ENCODE measurements at regions not wholly inside any gene's neighbourhood (a gene's known extent, or its start where the extent isn't known, plus 50 kb on each side); places are given as distances from the start of the nearest gene placed in this dataset.
"Not testable (repeated sequence)": the region's sequence is repeated elsewhere in the genome, so short reads cannot be mapped to it uniquely, and the experiment has no call there.

DNA sequence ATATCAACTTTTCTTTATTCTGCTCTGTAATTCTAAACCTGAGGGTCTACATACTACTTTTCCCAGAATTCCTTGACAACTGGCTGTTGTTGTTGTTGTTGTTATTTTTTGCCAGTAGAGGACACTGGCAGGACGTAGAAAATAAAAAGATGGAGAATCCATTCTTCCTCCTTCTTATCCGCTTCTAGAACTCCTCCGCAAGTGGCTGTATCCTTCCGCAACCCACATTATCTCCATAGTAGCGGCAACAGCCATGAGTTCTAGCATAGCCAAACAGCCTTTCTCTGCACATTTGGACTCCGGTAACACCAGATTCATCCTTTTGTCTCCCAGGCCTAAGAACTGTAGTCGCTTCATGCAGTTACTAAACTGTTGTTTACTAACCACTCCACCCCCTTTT, 91.1 kb upstream of the CACHD1 start:
- in situ Hi-C loops (cut with HindIII; ENCODE audit: low pct_unique_long_range_greater_than_20kb, low sequenced_read_pairs), result no loop called here
- peak in 1 of 2 experiments; percentile 30 for DNase-seq (ENCODE audit: low read depth in 1 of 2, low spot score in 1 of 2)
- TF ChIP-seq JUND (IDR thresholded peaks at IDR 0.05; ENCODE audit: low read depth), result no peak

DNA sequence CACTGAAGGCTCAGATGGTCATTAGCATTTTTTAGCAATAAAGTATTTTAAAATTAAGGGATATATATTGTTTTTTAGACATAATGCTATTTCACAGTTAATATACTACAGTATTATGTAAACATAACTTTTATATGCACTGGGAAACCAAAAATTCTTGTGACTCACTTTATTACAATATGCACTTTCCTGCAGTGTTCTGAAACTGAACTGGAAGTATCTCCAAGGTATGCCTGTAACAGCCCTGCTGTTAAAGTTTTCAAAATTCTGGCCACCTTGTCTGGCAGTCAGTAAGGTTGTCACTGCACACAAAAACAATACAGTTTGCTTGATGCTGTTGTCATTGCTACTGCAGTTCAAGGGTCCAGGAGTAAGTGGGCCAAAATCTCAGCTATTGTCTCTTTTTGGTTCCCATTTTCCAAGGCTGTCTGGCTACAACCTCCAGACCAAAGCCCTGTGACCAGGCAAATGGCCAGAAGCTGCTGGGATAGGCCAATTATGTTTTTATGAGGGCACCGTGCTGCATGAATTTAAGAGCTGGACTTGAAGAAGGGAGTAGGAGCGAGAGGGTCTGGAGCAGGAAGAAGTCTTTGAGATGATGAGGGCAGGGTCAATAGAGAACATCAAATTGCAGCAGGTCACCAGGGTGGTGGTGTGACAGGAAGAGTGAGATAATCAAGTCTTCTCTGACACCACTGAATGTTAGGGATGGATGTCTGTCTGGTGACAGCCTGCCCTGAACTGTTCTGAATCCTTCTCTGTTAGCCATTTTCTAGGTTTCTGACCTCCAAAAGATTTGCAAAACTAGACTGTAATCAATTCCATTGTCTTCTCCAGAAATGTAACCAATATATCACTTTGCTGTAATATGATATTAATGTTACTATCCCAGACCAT, 82.3 kb upstream of the CACHD1 start:
- DNase-seq (ENCODE audit: low read depth in 1 of 2, low spot score in 1 of 2), result no peak
- in situ Hi-C loops (cut with HindIII; ENCODE audit: low pct_unique_long_range_greater_than_20kb, low sequenced_read_pairs), result no loop called here
- no peak for TF ChIP-seq JUND (IDR thresholded peaks at IDR 0.05; ENCODE audit: low read depth)

DNA sequence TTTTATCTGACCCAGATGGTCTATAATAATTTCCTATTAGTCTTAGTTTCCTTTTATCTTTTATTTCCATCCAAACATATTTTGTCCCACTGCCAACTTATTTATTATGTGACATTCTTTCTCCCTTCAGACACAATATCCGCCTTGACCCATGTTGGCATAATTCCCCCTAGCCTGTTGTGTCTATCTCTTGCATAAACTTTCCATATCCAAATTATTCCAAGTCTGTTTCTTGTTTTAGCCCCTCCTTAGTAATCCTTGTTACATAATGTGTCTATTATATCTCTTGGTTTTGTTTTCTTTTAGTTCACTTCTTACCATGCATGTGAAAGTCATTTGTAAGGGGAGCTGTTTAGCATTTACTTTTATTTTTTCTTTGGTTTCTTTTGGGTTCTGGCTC, 81.6 kb upstream of the CACHD1 start:
- DNase-seq (ENCODE audit: low read depth in 1 of 2, low spot score in 1 of 2), result no peak
- TF ChIP-seq JUND (IDR thresholded peaks at IDR 0.05; ENCODE audit: low read depth), result no peak
- in situ Hi-C loops (cut with HindIII; ENCODE audit: low pct_unique_long_range_greater_than_20kb, low sequenced_read_pairs), result no loop called here

DNA sequence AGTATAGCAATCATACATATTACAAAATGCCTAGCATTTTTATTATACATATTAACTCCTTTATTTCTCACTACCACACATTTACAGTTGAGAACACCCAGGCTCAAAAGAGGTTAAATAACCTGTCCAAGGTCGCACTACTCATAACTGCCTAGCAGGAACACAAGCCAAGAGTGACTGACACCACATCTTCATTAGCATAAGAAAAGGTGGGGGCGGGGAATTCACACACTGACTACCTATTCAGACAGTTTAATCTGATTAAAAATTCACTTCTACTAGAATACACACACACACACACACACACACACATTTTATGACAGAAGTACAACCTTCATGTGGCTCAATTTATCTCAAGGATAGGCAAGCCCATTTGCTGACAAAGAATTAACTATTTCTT, 77.8 kb upstream of the CACHD1 start:
- in situ Hi-C loops (cut with HindIII; ENCODE audit: low pct_unique_long_range_greater_than_20kb, low sequenced_read_pairs), result no loop called here
- peak in 1 of 2 experiments; percentile 34 for DNase-seq (ENCODE audit: low read depth in 1 of 2, low spot score in 1 of 2)

DNA sequence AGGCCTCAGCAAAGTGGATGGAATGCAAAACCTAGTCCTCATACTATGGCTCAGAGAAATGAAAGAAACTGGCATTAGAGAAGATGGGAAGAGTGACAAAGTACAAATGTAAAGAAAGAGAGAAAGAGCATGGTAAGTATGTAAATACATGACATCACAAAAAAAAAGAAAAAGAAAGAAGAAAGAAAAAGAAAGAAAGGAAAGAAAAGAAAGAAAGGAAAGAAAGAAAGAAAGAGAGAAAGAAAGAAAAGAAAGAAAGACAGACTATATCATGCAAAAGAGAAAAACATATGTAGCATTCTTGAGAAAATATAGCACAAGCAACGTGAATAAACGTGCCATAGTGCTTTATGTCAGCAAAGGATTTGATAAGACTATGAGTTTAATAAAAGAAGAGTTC, 76.1 kb upstream of the CACHD1 start:
- no peak for TF ChIP-seq JUND (IDR thresholded peaks at IDR 0.05; ENCODE audit: low read depth)
- in situ Hi-C loops (cut with HindIII; ENCODE audit: low pct_unique_long_range_greater_than_20kb, low sequenced_read_pairs), result no loop called here
- DNase-seq (ENCODE audit: low read depth in 1 of 2, low spot score in 1 of 2), result no peak

More for the DNA sequence above, 77.8 kb upstream of the CACHD1 start:
- no peak for TF ChIP-seq JUND (IDR thresholded peaks at IDR 0.05; ENCODE audit: low read depth)

DNA sequence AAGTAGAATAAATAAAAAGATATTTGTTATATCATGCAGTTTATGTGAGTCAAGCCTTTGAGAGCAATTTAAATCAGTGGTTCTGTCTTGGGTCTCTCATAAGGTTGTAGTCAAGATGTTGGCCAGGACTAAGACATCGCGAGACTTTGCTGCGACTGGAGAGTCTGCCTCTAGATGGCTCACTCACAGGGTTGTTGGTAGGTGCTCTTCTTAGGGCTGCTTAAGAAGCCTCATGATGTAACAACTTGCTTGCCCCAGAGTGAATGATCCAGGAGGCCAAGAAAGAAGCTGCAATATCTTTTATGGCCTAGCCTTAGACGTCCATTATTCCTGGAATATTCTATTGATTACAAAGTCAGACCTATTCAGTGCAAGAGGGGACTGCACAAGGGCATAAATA, 73.1 kb upstream of the CACHD1 start:
- peak in 1 of 2 experiments; percentile 28 for DNase-seq (ENCODE audit: low read depth in 1 of 2, low spot score in 1 of 2)
- in situ Hi-C loops (cut with HindIII; ENCODE audit: low pct_unique_long_range_greater_than_20kb, low sequenced_read_pairs), result no loop called here
- no peak for TF ChIP-seq JUND (IDR thresholded peaks at IDR 0.05; ENCODE audit: low read depth)

DNA sequence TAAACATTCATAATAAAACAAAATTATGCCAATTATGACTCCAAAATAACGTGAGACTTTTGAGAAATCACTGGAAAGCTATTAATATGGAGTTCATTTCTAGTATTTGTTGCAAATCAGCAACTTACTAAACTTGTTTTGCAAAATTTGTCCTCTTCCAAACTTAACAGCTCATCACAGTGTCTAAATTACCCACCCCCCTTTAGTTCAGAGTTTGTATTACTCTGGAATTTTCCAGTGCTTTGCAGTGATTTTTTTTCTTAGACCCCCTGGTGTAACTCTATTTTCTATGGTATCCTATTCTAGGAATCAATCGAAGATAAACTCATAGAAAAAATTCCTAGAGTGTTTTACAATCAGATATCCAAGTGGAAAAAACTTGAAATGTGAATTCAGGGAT, 72.4 kb upstream of the CACHD1 start:
- in situ Hi-C loops (cut with HindIII; ENCODE audit: low pct_unique_long_range_greater_than_20kb, low sequenced_read_pairs), result no loop called here
- DNase-seq (ENCODE audit: low read depth in 1 of 2, low spot score in 1 of 2), result no peak
- TF ChIP-seq JUND (IDR thresholded peaks at IDR 0.05; ENCODE audit: low read depth), result no peak

DNA sequence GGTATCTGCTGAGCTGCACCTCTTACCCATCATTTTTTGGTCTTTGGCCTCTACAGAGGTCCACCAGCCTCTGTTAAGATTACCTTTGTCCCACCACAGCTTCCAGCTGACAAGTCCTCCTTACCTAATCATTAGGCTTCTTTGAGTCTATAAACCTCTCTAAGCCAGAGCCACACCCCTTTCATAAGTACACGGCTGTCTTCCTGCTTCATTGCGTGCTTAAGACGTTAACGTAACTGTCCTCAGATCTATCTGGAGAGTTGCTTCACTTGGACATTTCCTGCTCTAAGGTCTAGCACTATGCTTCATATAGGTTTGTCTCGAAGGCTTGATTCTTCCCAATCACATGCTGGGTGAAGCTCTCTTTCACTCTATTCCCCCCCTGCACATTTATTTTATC, 71.0 kb upstream of the CACHD1 start:
- in situ Hi-C loops (cut with HindIII; ENCODE audit: low pct_unique_long_range_greater_than_20kb, low sequenced_read_pairs), result no loop called here
- no peak for TF ChIP-seq JUND (IDR thresholded peaks at IDR 0.05; ENCODE audit: low read depth)

DNA sequence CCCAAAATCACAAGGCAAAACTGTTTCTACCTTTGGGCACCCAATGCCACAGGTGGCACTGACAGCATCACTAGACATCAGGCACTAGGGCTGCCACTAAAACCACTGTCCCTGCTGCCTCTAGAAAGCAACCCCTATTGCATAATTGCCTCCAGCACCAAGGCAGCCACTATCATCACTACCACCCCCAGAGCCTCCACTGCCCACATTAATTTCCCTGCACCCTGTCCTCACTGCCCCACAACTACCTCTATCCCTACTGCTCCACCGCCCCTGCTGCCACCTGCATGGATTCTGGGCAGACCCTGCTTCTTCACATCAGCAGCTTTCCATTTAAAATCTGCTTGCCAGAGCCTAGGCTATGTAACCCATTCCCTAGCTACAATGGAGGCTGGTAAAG, 68.6 kb upstream of the CACHD1 start:
- no peak for DNase-seq (ENCODE audit: low read depth in 1 of 2, low spot score in 1 of 2)
- no peak for TF ChIP-seq JUND (IDR thresholded peaks at IDR 0.05; ENCODE audit: low read depth)
- in situ Hi-C loops (cut with HindIII; ENCODE audit: low pct_unique_long_range_greater_than_20kb, low sequenced_read_pairs), result no loop called here

More for the DNA sequence above, 71.0 kb upstream of the CACHD1 start:
- DNase-seq (ENCODE audit: low read depth in 1 of 2, low spot score in 1 of 2), result no peak

DNA sequence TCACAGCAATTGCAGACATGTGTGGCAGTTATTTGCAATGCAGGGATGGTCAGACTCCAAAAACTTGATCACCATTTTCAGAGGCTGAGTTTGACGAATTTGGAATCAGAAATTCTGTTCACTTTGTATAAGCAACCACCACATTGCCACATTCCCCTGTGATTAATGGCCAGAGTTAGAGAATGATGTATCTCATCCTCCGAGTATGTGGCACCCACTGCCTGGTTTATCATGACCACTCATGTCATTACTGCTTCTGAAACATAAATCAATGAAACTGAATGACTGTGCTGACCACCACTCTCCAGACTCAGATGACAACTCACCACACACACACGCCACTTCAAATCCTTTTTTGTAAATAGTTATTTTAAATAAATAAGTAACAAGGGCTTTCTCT, 66.6 kb upstream of the CACHD1 start:
- no peak for TF ChIP-seq JUND (IDR thresholded peaks at IDR 0.05; ENCODE audit: low read depth)
- in situ Hi-C loops (cut with HindIII; ENCODE audit: low pct_unique_long_range_greater_than_20kb, low sequenced_read_pairs), result no loop called here
- DNase-seq (ENCODE audit: low read depth in 1 of 2, low spot score in 1 of 2), result no peak

DNA sequence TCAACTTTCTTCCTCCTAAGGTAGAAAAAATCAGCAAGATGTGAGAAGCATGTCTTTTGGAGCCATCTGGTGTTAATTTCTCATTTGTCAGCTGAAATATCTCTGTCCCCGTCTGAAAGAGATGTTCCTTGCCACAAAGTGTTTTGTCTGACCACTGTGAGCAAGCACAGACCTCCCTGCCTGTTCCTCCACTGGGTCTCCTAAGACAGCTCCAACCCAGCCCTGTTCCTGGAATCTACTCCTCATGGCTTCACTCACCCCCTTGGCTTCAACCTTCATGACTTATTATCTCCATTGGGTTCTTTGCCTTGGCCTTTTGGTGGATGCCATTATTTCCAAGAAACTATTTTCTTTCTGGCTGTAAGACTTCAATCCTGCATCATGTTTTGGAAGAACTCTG, 65.7 kb upstream of the CACHD1 start:
- DNase-seq (ENCODE audit: low read depth in 1 of 2, low spot score in 1 of 2), result no peak
- TF ChIP-seq JUND (IDR thresholded peaks at IDR 0.05; ENCODE audit: low read depth), result no peak
- in situ Hi-C loops (cut with HindIII; ENCODE audit: low pct_unique_long_range_greater_than_20kb, low sequenced_read_pairs), result no loop called here

DNA sequence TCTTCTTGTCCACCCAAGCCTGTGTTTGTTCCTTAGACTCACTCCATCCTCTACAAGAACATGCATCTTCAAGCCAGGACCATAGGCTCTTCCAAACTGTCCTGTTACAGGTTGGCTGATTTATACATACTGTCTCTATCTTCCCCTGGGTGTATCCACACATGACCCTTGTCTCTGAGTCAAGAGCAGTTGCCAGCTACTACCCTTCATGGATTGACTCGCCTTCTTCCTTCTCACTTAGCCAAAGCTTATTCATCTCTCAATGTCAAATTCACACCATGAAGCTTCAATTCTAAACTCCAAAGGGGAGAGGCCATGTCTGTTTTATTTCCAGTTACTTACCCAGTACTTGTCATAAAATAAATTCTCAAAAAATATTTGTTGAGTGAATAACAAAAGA, 64.1 kb upstream of the CACHD1 start:
- in situ Hi-C loops (cut with HindIII; ENCODE audit: low pct_unique_long_range_greater_than_20kb, low sequenced_read_pairs), result no loop called here
- no peak for DNase-seq (ENCODE audit: low read depth in 1 of 2, low spot score in 1 of 2)
- TF ChIP-seq JUND (IDR thresholded peaks at IDR 0.05; ENCODE audit: low read depth), result no peak

DNA sequence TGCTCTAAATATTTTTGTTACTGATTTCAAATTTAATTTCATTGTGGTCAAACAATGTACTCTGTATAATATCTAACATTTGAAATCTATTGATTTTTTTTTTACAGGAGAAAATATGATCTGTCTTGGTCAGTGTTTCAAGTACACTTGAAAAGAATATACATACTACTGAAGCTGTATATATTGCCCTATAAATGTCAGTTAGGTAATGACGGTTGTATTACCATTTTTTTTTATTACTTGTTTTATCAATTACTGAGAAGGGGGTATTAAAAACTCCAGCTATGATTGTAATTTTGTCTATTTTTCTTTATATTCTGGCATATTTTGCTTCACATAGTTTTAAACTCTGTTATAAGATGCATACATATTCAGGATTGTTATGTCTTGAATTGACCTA, 59.7 kb upstream of the CACHD1 start:
- in situ Hi-C loops (cut with HindIII; ENCODE audit: low pct_unique_long_range_greater_than_20kb, low sequenced_read_pairs), result no loop called here
- TF ChIP-seq JUND (IDR thresholded peaks at IDR 0.05; ENCODE audit: low read depth), result no peak
- DNase-seq (ENCODE audit: low read depth in 1 of 2, low spot score in 1 of 2), result no peak

DNA sequence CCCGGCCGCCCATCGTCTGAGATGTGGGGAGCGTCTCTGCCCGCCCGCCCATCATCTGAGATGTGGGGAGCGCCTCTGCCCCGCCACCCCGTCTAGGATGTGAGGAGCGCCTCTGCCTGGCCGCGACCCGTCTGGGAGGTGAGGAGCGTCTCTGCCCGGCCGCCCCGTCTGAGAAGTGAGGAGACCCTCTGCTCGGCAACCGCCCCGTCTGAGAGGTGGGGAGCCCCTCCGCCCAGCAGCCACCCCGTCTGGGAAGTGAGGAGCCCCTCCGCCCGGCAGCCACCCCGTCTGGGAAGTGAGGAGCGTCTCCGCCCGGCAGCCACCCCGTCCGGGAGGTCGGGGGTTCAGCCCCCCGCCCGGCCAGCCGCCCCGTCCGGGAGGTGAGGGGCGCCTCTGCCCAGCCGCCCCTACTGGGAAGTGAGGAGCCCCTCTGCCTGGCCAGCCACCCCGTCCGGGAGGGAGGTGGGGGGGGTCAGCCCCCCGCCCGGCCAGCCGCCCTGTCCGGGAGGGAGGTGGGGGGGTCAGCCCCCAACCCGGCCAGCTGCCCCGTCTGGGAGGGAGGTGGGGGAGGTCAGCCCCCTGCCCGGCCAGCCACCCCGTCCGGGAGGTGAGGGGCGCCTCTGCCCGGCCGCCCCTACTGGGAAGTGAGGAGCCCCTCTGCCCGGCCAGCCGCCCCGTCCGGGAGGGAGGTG, 54.9 kb upstream of the CACHD1 start:
- DNase-seq (ENCODE audit: low read depth in 1 of 2, low spot score in 1 of 2); in situ Hi-C loops (cut with HindIII; ENCODE audit: low pct_unique_long_range_greater_than_20kb, low sequenced_read_pairs): not testable (repeated sequence)

Measured in T47D (cell line).